ENCODE measurements at regions not wholly inside any gene's neighbourhood (a gene's known extent, or its start where the extent isn't known, plus 50 kb on each side); places are given as distances from the start of the nearest gene placed in this dataset.

GRCh38 chr4:187274153-187274552 lies 550.5 kb upstream of the FAT1 start:
- TF ChIP-seq CTCF (conservative IDR thresholded peaks at IDR 0.05; ENCODE audit: low read depth, low read length) (no peak), EZH2 (IDR thresholded peaks at IDR 0.05; ENCODE audit: borderline replicate concordance, low read depth, low read length, poor library complexity, severe bottlenecking) (no peak)

All from A673 (cell line).